ENCODE measurements at regions not wholly inside any gene's neighbourhood (a gene's known extent, or its start where the extent isn't known, plus 50 kb on each side); places are given as distances from the start of the nearest gene placed in this dataset.
A peak's percentile ranks its signal among the peaks of the same experiment; 100 is the strongest.
"Not testable (repeated sequence)": the region's sequence is repeated elsewhere in the genome, so short reads cannot be mapped to it uniquely, and the experiment has no call there.

GRCh38 chrY:16715278-16715677 lies 1164.7 kb downstream of the CDY2B start:
- in situ Hi-C loops (cut with MboI; ENCODE audit: low pct_unique_long_range_greater_than_20kb, low sequenced_read_pairs): no loop called here

GRCh38 chrY:16673102-16673787 lies 1206.8 kb downstream of the CDY2B start:
- in situ Hi-C loops (cut with MboI; ENCODE audit: low pct_unique_long_range_greater_than_20kb, low sequenced_read_pairs): no loop called here
- no peak for DNase-seq

More at GRCh38 chrY:16715278-16715677, 1164.7 kb downstream of the CDY2B start:
- DNase-seq: no peak

DNA sequence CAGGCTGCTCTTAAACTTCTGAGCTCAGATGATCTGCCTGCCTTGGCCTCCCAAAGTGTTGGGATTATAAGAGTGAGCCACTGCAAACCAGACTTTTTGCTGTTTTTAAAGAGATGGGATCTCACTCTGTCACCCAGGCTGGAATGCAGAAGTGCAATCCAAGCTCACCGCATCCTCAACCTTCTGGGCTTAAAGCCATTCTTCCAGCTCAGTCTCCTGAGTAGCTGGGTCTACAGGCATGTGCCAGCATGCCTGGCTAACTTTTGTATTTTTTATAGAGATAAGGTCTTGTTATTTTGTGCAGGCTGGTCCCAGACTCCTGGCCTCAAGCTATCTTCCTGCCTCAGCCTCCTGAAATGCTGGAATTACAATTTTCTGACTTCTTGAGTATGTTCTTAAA lies 1211.6 kb downstream of the CDY2B start:
- in situ Hi-C loops (cut with MboI; ENCODE audit: low pct_unique_long_range_greater_than_20kb, low sequenced_read_pairs): no loop called here
- no peak for DNase-seq

DNA sequence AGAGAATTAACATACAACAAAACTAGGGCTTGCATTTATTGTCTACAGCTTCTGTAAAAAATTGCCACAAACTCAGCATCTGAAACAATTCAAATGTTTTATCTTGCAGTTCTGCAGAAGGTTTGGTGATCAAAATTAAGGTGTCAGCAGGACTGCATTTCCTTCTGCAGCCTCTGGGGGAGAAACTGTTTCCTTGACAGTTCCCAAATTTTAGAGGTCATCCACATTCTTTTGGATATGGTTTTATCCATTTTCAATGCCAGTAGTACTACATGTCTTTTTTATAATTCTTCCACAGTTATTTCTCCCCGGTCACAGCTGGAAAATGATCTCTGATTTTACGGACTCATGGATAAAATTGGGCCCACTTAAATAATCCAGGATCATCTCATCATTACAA lies 1217.3 kb downstream of the CDY2B start:
- no peak for DNase-seq
- in situ Hi-C loops (cut with MboI; ENCODE audit: low pct_unique_long_range_greater_than_20kb, low sequenced_read_pairs): no loop called here

GRCh38 chrY:16659340-16659739 lies 1220.7 kb downstream of the CDY2B start:
- in situ Hi-C loops (cut with MboI; ENCODE audit: low pct_unique_long_range_greater_than_20kb, low sequenced_read_pairs): no loop called here
- no peak for DNase-seq

GRCh38 chrY:16653971-16654370 lies 1226.0 kb downstream of the CDY2B start:
- no peak for DNase-seq
- in situ Hi-C loops (cut with MboI; ENCODE audit: low pct_unique_long_range_greater_than_20kb, low sequenced_read_pairs): no loop called here

- DNase-seq: no peak
- in situ Hi-C loops (cut with MboI; ENCODE audit: low pct_unique_long_range_greater_than_20kb, low sequenced_read_pairs): no loop called here
These were observed 1234.0 kb downstream of the CDY2B start for GRCh38 chrY:16645991-16646390.

DNA sequence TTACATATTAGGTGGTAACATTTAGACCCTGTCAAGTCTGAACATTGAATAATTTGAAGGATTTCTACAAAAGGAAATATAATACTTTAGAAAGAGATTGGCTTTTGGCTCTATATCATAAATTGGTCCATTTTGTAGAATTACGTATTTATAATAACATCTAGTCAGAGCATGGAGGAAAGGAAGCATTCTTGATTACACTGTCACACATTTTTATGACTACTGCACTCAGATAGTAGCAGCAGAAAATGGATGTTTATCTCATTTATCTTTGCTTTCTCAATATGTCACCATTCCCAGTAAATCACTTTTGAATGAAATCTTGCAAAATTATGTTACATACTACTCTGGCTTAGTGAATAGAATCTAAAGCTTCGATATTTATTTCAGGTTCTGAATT lies 1234.6 kb downstream of the CDY2B start:
- in situ Hi-C loops (cut with MboI; ENCODE audit: low pct_unique_long_range_greater_than_20kb, low sequenced_read_pairs): no loop called here
- no peak for DNase-seq

- no peak for DNase-seq
- in situ Hi-C loops (cut with MboI; ENCODE audit: low pct_unique_long_range_greater_than_20kb, low sequenced_read_pairs): no loop called here
These were observed 1235.7 kb downstream of the CDY2B start for GRCh38 chrY:16644270-16644800.

DNA sequence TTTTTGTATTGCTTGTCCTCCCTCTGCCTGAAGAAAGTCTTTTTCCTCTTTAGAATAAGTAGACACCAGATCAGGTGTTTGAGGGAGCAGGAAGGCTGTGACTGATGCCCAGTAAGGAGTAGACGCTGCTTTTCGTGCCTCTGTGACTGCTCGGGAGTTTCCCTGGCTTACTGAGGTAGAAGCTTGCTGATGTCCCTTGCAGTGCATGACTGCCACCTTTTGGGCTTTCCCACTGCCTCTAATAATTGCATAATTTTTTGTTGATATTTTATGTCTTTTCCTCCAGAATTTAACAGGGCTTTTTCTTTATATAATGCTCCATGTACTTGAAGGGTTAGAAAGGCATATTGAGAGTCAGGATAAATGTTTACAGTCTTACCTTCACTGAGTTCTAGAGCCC lies 1240.2 kb downstream of the CDY2B start:
- no peak for DNase-seq
- in situ Hi-C loops (cut with MboI; ENCODE audit: low pct_unique_long_range_greater_than_20kb, low sequenced_read_pairs): no loop called here

- in situ Hi-C loops (cut with MboI; ENCODE audit: low pct_unique_long_range_greater_than_20kb, low sequenced_read_pairs); DNase-seq: not testable (repeated sequence)
These were observed 1241.3 kb downstream of the CDY2B start for GRCh38 chrY:16638743-16639142.

- in situ Hi-C loops (cut with MboI; ENCODE audit: low pct_unique_long_range_greater_than_20kb, low sequenced_read_pairs): no loop called here
- DNase-seq: no peak
These were observed 1243.8 kb downstream of the CDY2B start for GRCh38 chrY:16636254-16636653.

DNA sequence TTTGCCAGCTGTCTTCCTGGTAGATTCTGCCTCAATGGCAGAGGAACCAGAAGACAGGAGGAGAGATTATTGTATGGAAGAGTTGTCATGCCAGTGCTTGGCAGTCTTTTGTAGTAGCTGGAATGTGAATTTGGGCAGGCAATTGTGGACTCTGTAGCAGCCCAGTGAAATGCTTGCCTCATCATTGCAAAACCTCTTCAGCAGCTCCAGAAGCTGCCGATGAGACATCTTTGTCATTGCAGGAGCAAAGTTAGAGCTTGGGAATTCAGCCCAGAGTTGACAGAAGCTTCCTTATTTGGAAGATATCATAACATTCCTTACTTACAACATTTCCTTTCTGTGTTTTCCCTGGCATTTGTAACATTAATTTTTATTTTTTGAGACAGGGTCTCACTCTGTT lies 1250.9 kb downstream of the CDY2B start:
- no peak for DNase-seq
- in situ Hi-C loops (cut with MboI; ENCODE audit: low pct_unique_long_range_greater_than_20kb, low sequenced_read_pairs): no loop called here

DNA sequence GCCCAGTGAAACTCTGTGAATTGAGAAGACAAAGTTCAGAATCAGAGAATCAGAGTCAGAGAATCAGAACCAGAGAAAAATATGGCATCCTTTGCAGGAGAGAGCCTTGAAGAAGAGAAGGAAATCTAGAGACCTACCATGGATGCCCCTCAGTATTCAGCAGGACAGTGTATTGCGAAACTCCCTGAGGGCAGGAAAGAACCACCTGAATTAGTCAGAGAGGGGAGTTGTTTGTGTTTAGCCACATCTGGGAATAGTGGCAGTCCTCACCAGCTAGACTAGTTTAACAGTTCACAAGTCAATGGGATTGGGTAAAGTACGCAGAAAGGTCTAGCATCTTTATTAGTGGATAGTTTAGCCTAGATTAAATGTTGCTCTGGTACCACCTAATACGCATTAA lies 1252.9 kb downstream of the CDY2B start:
- in situ Hi-C loops (cut with MboI; ENCODE audit: low pct_unique_long_range_greater_than_20kb, low sequenced_read_pairs): no loop called here

DNA sequence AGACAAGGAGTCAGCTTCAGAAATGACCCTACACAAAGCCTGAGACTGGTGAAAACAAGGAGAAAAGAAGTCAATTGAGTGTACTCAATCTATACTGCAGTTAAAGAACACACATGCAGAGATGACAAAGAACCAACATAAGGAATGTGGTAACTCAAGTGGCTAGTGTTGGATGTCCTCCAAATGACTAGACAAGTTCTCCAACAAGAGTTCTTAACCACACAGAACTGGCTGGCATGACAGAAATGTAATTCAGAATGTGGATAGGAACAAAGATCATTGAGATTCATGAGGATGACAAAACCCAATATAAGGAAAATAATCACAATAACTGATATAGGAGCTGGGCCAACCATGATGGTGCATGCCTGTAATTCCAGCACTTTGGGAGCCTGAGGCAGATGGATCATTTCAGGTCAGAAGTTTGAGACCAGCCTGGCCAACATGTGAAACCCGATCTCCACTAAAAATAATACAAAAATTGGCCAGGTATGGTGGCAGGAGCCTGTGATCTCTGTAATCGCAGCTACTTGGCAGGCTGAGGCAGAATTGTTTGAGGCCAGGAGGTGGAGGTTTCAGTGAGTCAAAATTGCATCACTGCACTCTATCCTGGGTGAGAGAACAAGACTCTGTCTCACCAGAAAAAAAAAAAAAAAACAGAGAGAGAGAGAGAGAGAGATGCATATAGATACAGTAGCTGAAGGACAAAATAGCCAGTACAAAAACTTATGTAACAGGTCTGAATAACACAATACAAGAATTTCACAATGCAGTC lies 1263.6 kb downstream of the CDY2B start:
- no peak for DNase-seq
- in situ Hi-C loops (cut with MboI; ENCODE audit: low pct_unique_long_range_greater_than_20kb, low sequenced_read_pairs): no loop called here

More for the DNA sequence above, 1252.9 kb downstream of the CDY2B start:
- no peak for DNase-seq

DNA sequence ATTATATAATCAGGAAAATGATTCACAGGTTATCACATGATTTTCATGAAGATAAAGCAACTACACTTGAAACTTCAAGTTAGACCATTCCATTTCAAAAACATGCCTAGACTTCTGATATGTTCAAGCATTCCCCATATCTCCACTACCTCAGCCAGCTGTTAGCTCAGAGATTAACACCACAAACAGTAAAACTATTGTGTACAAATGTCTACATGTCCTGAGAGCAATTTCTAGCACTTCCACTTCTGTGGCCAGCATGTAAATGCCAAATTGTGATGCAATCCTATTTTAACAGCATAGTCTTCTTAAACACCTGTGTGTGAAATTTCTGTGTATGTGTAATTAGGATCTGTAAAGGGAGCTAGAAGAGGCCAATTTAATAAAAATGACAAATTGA lies 1271.3 kb downstream of the CDY2B start:
- in situ Hi-C loops (cut with MboI; ENCODE audit: low pct_unique_long_range_greater_than_20kb, low sequenced_read_pairs): no loop called here
- DNase-seq: no peak

DNA sequence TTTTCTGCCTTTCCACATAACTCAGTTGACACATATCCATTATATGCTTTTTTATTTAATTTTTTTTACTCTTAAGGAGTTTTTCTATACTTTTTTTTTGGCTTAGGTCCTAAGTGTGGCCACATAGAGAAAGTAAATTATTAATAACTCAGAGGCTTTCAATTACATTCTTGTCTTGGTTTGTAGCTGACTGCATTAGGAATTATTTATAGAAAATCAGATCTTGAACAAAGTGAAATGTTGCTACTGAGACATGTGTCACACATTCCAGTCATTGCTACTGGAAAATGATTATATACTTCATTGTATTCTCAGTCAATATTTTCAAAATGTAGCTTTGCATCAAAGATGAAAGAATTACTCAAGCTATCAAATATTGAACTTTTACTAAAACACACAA lies 1277.9 kb downstream of the CDY2B start:
- no peak for DNase-seq
- in situ Hi-C loops (cut with MboI; ENCODE audit: low pct_unique_long_range_greater_than_20kb, low sequenced_read_pairs): no loop called here

- in situ Hi-C loops (cut with MboI; ENCODE audit: low pct_unique_long_range_greater_than_20kb, low sequenced_read_pairs): no loop called here
- DNase-seq: no peak
These were observed 1278.4 kb downstream of the CDY2B start for GRCh38 chrY:16601626-16602025.

DNA sequence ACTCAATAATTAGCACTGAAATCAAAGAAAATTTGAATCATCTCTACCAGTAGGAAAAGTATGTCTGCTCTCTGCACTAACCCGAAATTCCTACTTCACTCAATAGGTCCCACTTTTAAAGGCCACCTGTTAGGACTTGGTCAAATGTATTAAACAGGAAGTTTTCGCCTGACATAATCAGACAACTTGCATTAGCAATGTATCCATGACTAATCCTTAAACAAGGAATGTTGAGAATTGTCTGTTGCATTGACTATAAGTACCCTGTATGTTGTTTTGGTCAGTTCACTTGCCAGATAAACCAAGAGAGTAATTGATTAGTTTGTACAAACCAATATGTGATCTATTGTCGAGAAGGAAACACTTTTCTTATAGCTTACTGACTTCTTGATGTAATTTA lies 1308.0 kb downstream of the CDY2B start:
- no peak for DNase-seq
- in situ Hi-C loops (cut with MboI; ENCODE audit: low pct_unique_long_range_greater_than_20kb, low sequenced_read_pairs): no loop called here

GRCh38 chrY:16562491-16562890 lies 1317.5 kb downstream of the CDY2B start:
- in situ Hi-C loops (cut with MboI; ENCODE audit: low pct_unique_long_range_greater_than_20kb, low sequenced_read_pairs): no loop called here
- peak; percentile 49 for DNase-seq

DNA sequence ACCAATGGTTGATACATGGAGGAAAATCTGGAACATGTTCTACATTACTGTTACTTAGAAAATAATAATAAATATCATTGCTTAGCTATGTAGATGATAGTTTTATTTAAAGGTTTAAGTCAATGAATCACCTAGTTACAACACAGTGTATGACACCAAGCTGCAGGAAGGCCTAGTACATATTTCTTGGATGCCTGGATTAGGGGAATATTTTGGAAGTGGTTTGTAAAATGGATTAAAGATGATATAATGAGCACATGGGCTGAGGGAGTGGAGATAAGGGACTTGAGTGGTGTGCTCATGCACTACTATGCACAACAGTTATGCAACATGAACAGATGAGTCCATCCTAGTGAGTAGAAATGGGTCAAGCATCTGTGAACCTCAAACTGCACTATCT lies 1358.0 kb downstream of the CDY2B start:
- in situ Hi-C loops (cut with MboI; ENCODE audit: low pct_unique_long_range_greater_than_20kb, low sequenced_read_pairs): no loop called here
- DNase-seq: no peak

Data from KBM-7 (cell line).